B cell (primary cell): ENCODE measurements at regions not wholly inside any gene's neighbourhood (a gene's known extent, or its start where the extent isn't known, plus 50 kb on each side); places are given as distances from the start of the nearest gene placed in this dataset.

Experiments used
- ATAC-seq: fragments of 200-7000 bp; cut with Tn5 transposase; one replicate; pipeline ENCODE4 v1.10.0; 2021; ENCODE audit warnings: low read depth, mild to moderate bottlenecking, moderate number of reproducible peaks, moderate library complexity
- CTCF ChIA-PET: fragments of 350-600 bp; sonication (Branson Sonifier 250); formaldehyde crosslinking; loops from one replicate; lab custom pipeline; 2021; ENCODE audit warnings: antibody characterized with exemption, inconsistent platforms; lab: Charles Lee
- POLR2A ChIA-PET: fragments of 350-600 bp; sonication (Branson Sonifier 250); formaldehyde crosslinking; loops from one replicate; lab custom pipeline; 2021; ENCODE audit warnings: antibody characterized with exemption; lab: Charles Lee
- DNase-seq: peaks from one replicate; pipeline ENCODE4 v3.0.0; 2013
- H2AFZ ChIP-seq: 2 replicates; pipeline ENCODE4 v1.6.1; 2012; ENCODE audit warnings: mild to moderate bottlenecking, low read depth, low read length; ENCODE audit not compliant: insufficient read depth, poor library complexity, severe bottlenecking
- H3K27ac ChIP-seq, 2 donors: 1 replicate in 1 of 2; 2 replicates in 1 of 2; pipeline ENCODE4 v1.5.1; 2012 to 2013; ENCODE audit warnings: low read length in 2 of 2, mild to moderate bottlenecking in 2 of 2, moderate library complexity in 1 of 2
- H3K27me3 ChIP-seq, 4 experiments: fragments of 200-600 bp in 1 of 4; sonication (generic) in 1 of 4; replicated peaks in 1 of 4; 1 replicate in 2 of 4; 2 replicates in 2 of 4; pipeline versions ENCODE4 v1.6.1 to v1.7.0; 2013 to 2016; ENCODE audit warnings: low read length in 3 of 4, mild to moderate bottlenecking in 2 of 4, mixed read lengths in 1 of 4, moderate library complexity in 1 of 4; ENCODE audit not compliant: insufficient read depth in 4 of 4, control insufficient read depth in 3 of 4; ENCODE audit errors: control extremely low read depth in 1 of 4
- H3K36me3 ChIP-seq, 2 experiments: replicated peaks in 1 of 2; 1 replicate in 1 of 2; 2 replicates in 1 of 2; pipeline versions ENCODE4 v1.6.1 to v1.7.1; 2013; ENCODE audit warnings: low read length in 1 of 2; ENCODE audit not compliant: insufficient read depth in 2 of 2, control insufficient read depth in 1 of 2; ENCODE audit errors: control extremely low read depth in 1 of 2, extremely low read depth in 1 of 2
- H3K4me1 ChIP-seq, 2 donors: fragments of 200-600 bp in 1 of 2; sonication (generic) in 1 of 2; 1 replicate in 1 of 2; 2 replicates in 1 of 2; pipeline versions ENCODE4 v1.5.1 to v1.6.1; 2013 to 2017; ENCODE audit warnings: low read length in 2 of 2; ENCODE audit not compliant: control insufficient read depth in 2 of 2, insufficient read depth in 2 of 2
- H3K4me2 ChIP-seq: replicated peaks from 2 replicates; pipeline ENCODE3; 2012; ENCODE audit warnings: mild to moderate bottlenecking, low read depth, low read length; ENCODE audit not compliant: poor library complexity, severe bottlenecking
- H3K4me3 ChIP-seq, 5 experiments: fragments of 200-600 bp in 1 of 5; sonication (generic) in 1 of 5; 1 replicate in 3 of 5; 2 replicates in 2 of 5; pipeline versions ENCODE4 v1.5.1 to v1.7.0; 2011 to 2016; ENCODE audit warnings: low read length in 4 of 5, mild to moderate bottlenecking in 4 of 5, low read depth in 2 of 5, control low read depth in 1 of 5, moderate library complexity in 1 of 5; ENCODE audit not compliant: insufficient read depth in 1 of 5; ENCODE audit errors: control extremely low read depth in 1 of 5, extremely low read depth in 1 of 5
- H3K79me2 ChIP-seq: fragments of 200-600 bp; sonication (generic); one replicate; pipeline ENCODE4 v1.6.0; 2016; ENCODE audit warnings: low read length; ENCODE audit not compliant: control insufficient read depth, insufficient read depth
- H3K9ac ChIP-seq: fragments of 200-600 bp; sonication (generic); 2 replicates; pipeline ENCODE4 v1.6.1; 2017; ENCODE audit warnings: mild to moderate bottlenecking, low read length, moderate library complexity
- H3K9me3 ChIP-seq, 3 donors: one replicate each; pipeline versions ENCODE4 v1.6.1 to v1.7.1; 2013; ENCODE audit warnings: low read length in 2 of 3; ENCODE audit not compliant: control insufficient read depth in 2 of 3, insufficient read depth in 1 of 3; ENCODE audit errors: control extremely low read depth in 1 of 3
- H4K20me1 ChIP-seq: 2 replicates; pipeline ENCODE4 v1.6.0; 2012; ENCODE audit warnings: mild to moderate bottlenecking, low read length; ENCODE audit not compliant: insufficient read depth, control insufficient read depth, poor library complexity, severe bottlenecking
- H3K27ac Mint-ChIP-seq: one replicate; pipeline ENCODE4 v1.8.0; 2021; ENCODE audit warnings: mixed read lengths
- H3K27me3 Mint-ChIP-seq: one replicate; pipeline ENCODE4 v1.8.0; 2021; ENCODE audit warnings: mixed read lengths
- H3K4me1 Mint-ChIP-seq: one replicate; pipeline ENCODE4 v1.8.0; 2021; ENCODE audit warnings: mixed read lengths
- H3K4me3 Mint-ChIP-seq: one replicate; pipeline ENCODE4 v1.8.0; 2021; ENCODE audit warnings: mixed read lengths
- H3K9me3 Mint-ChIP-seq: one replicate; pipeline ENCODE4 v1.8.0; 2022; ENCODE audit warnings: mixed read lengths; ENCODE audit not compliant: insufficient read depth
- EZH2 ChIP-seq: IDR thresholded peaks from 2 replicates; pipeline ENCODE4 v1.6.1; 2012; ENCODE audit warnings: borderline replicate concordance, low read depth, mild to moderate bottlenecking, moderate library complexity, low read length; ENCODE audit not compliant: insufficient read depth, poor library complexity, severe bottlenecking
- WGBS: methylation state at CpG from one replicate; pipeline ENCODE4 v1.1.5; 2013; ENCODE audit warnings: missing lambda C conversion rate; ENCODE audit not compliant: insufficient coverage; 5-methylcytosine and 5-hydroxymethylcytosine counted together
- intact Hi-C: fragments of 100-400 bp; cut with micrococcal nuclease; formaldehyde crosslinking; loops from one replicate; pipeline ENCODE4 v1.10.0; 2022
- TF ChIP-seq, protein P1 (sequence below): fragments of 200-600 bp; IDR thresholded peaks from one replicate; pipeline ENCODE4 v1.8.0; 2022; ENCODE audit warnings: antibody characterized with exemption, mild to moderate bottlenecking

DNA sequence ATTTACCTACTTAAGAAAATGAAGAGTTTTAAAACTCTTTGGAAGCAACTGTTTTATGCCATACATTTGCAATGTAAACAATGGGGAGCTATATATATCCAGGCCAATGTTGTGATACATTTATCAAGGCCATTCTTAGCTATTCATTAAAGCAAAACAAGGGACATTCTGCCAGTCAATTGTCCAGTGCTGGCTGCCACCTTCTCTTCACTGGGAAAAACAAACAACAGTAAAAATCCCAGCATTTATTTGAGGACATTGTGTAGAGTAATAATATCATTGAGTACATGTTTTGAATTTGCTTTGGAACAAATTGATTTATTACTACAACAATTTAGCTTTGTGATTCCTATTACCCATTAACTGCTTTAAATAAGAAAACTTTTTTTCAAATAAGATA, 1107.4 kb downstream of the DTWD2 start:
- H3K27me3 ChIP-seq: no peaks in the 10 kb centered on the region
- H3K4me1 ChIP-seq: no peaks in the 10 kb centered on the region
- POLR2A ChIA-PET: no interaction called here
- no peak overlapping the region for H3K4me3 ChIP-seq
- H3K27ac ChIP-seq: no peak overlapping the region
- H3K9me3 ChIP-seq: no peaks in the 10 kb centered on the region
- H3K9ac ChIP-seq: no peak overlapping the region
- H3K4me1 Mint-ChIP-seq: no peaks in the 10 kb centered on the region
- no peaks in the 10 kb centered on the region for H3K79me2 ChIP-seq
- H3K36me3 ChIP-seq: no peaks in the 10 kb centered on the region
- intact Hi-C loops: no loop called here
- TF ChIP-seq, protein P1, sequence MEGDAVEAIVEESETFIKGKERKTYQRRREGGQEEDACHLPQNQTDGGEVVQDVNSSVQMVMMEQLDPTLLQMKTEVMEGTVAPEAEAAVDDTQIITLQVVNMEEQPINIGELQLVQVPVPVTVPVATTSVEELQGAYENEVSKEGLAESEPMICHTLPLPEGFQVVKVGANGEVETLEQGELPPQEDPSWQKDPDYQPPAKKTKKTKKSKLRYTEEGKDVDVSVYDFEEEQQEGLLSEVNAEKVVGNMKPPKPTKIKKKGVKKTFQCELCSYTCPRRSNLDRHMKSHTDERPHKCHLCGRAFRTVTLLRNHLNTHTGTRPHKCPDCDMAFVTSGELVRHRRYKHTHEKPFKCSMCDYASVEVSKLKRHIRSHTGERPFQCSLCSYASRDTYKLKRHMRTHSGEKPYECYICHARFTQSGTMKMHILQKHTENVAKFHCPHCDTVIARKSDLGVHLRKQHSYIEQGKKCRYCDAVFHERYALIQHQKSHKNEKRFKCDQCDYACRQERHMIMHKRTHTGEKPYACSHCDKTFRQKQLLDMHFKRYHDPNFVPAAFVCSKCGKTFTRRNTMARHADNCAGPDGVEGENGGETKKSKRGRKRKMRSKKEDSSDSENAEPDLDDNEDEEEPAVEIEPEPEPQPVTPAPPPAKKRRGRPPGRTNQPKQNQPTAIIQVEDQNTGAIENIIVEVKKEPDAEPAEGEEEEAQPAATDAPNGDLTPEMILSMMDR: no peak
- TF ChIP-seq EZH2: no peak
- CTCF ChIA-PET: no interaction called here
- H2AFZ ChIP-seq: no peak overlapping the region
- H3K4me3 Mint-ChIP-seq: no peak overlapping the region
- peaks cover 3% of the 10 kb centered on the region for H3K9me3 Mint-ChIP-seq
- no peak overlapping the region for H3K27ac Mint-ChIP-seq
- H3K4me2 ChIP-seq: no peak overlapping the region
- H3K27me3 Mint-ChIP-seq: no peaks in the 10 kb centered on the region
- no peak for ATAC-seq
- no peak for DNase-seq
- no peaks in the 10 kb centered on the region for H4K20me1 ChIP-seq

DNA sequence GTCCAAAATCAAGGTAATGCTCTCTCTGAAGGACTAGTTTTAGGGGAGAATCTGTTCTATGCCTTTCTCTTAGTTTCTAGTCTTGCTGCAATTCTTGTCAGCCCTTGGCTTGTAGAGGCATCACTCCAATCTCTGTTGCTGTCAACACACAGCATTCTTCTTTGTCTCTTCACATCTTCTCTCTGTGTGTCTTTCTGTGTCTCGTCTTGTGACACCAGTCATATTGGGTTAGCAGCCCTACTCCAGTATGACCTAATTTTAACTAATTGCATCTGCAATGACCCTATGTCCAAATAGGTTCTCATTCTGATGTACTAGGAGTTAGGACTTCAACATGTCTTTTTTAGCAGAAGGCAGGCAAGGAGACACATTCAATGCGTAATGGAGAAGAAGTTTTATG, 1110.6 kb downstream of the DTWD2 start:
- no peak overlapping the region for H3K27ac Mint-ChIP-seq
- H3K9me3 ChIP-seq: peaks cover 0 to 2% (median 0%) of the 10 kb centered on the region in 3 donors
- no peaks in the 10 kb centered on the region for H3K36me3 ChIP-seq
- no peak overlapping the region for H3K27ac ChIP-seq
- intact Hi-C loops: no loop called here
- POLR2A ChIA-PET: no interaction called here
- WGBS: 92% methylated on average over 2 of the region's 2 CpGs
- H3K4me3 ChIP-seq: no peak overlapping the region
- TF ChIP-seq EZH2: no peak
- TF ChIP-seq, protein P1: no peak
- H3K27me3 ChIP-seq: no peaks in the 10 kb centered on the region
- CTCF ChIA-PET: no interaction called here
- peaks cover 3% of the 10 kb centered on the region for H3K9me3 Mint-ChIP-seq
- no peak overlapping the region for H2AFZ ChIP-seq
- no peaks in the 10 kb centered on the region for H3K79me2 ChIP-seq
- no peak overlapping the region for H3K4me3 Mint-ChIP-seq
- no peak for DNase-seq
- no peaks in the 10 kb centered on the region for H4K20me1 ChIP-seq
- ATAC-seq: no peak
- no peak overlapping the region for H3K9ac ChIP-seq
- no peak overlapping the region for H3K4me2 ChIP-seq
- no peaks in the 10 kb centered on the region for H3K4me1 Mint-ChIP-seq
- H3K27me3 Mint-ChIP-seq: no peaks in the 10 kb centered on the region
- no peaks in the 10 kb centered on the region for H3K4me1 ChIP-seq
